ENCODE measurements at regions not wholly inside any gene's neighbourhood (a gene's known extent, or its start where the extent isn't known, plus 50 kb on each side); places are given as distances from the start of the nearest gene placed in this dataset.

DNA sequence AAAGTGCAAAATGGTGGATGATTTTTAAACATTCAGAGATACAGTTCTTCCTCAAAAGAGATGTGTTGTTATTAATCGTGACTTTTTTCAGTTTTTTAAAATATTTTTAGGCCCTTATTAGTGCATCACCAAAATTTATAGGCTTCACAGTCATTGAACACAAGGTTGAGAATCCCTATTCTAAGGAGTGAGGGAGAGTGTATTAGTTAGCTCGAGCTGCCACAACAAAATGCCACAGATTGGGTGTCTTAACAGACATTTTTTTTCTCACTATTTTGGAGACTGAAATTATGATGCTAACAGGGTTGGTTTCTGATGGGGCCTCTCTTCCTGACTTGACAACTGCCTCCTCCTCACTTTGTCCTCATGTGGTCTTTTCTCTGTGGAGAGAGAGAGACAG is 145.9 kb upstream of the TPRG1 start:
- WGBS (ENCODE audit: extremely low coverage, insufficient coverage, insufficient read length) = no CpG with 5 or more reads among the region's 2 CpGs
- H3K9me3 ChIP-seq (ENCODE audit: insufficient read depth, low read depth, low read length) = peaks cover 3% of the 10 kb centered on the region
- no peaks in the 10 kb centered on the region for H3K4me1 ChIP-seq (ENCODE audit: control insufficient read depth in 1 of 2, insufficient read depth in 2 of 2, low read length in 2 of 2)
- H4K91ac ChIP-seq (ENCODE audit: low read depth, low read length) = no peak overlapping the region
- no peaks in the 10 kb centered on the region for H3K79me2 ChIP-seq (ENCODE audit: control insufficient read depth, insufficient read depth, low read length, poor library complexity)
- no peak overlapping the region for H2AFZ ChIP-seq (ENCODE audit: insufficient read depth, low read length, poor library complexity)
- no peak overlapping the region for H3K14ac ChIP-seq (ENCODE audit: low read length)
- DNase-seq = no peak
- no peaks in the 10 kb centered on the region for H3K79me1 ChIP-seq (ENCODE audit: low read length)
- H3K4me3 ChIP-seq (ENCODE audit: low read depth, low read length) = no peak overlapping the region
- H3K27me3 ChIP-seq (ENCODE audit: insufficient read depth, low read length) = no peaks in the 10 kb centered on the region
- no peak overlapping the region for H3K18ac ChIP-seq (ENCODE audit: low read length)
- no peak overlapping the region for H3K23ac ChIP-seq (ENCODE audit: low read length)
- H3K9ac ChIP-seq (ENCODE audit: low read length) = no peak overlapping the region
- H3K4ac ChIP-seq (ENCODE audit: low read depth, low read length) = no peak overlapping the region
- H2AK5ac ChIP-seq (ENCODE audit: low read length) = no peak overlapping the region
- no peaks in the 10 kb centered on the region for H3K36me3 ChIP-seq (ENCODE audit: control insufficient read depth in 1 of 2, insufficient read depth in 2 of 2, low read length in 2 of 2)
- H3K27ac ChIP-seq (ENCODE audit: low read depth, low read length) = no peak overlapping the region
- H3K4me2 ChIP-seq (ENCODE audit: low read length) = no peak overlapping the region
- H2BK120ac ChIP-seq (ENCODE audit: insufficient read depth, low read length, poor library complexity) = no peak overlapping the region
- H4K8ac ChIP-seq (ENCODE audit: low read depth, low read length) = no peak overlapping the region
- H4K12ac ChIP-seq (ENCODE audit: low read depth, low read length) = no peak overlapping the region
- no peak overlapping the region for H2BK5ac ChIP-seq (ENCODE audit: low read depth, low read length, poor library complexity)
- no peak overlapping the region for H2BK12ac ChIP-seq (ENCODE audit: low read length)

DNA sequence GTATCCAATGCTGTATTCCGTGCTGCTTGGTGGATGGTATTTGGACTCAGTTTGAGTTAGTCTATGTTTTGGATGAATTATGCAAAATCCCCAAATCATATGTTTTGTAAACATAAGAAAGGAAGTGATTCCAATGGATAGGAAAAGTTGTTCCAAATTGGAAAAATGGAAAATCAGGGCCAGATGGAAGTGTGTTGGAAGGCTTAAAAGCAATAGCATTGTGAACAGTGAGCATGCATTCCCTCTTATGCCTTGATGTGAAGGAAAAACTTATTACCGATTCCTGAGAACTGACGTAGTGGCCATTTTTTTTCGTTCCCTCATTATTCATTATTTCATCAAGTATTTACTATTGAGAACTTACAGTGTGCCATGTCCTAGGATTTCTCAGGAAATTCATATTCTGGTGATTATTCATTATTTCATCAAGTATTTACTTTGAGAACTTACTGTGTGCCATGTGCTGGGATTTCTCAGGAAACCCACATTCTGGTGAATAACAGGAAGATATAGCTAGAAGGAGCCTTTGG is 144.1 kb upstream of the TPRG1 start:
- no peak overlapping the region for H4K8ac ChIP-seq (ENCODE audit: low read depth, low read length)
- no peak overlapping the region for H3K18ac ChIP-seq (ENCODE audit: low read length)
- H3K27me3 ChIP-seq (ENCODE audit: insufficient read depth, low read length) = no peaks in the 10 kb centered on the region
- no peak overlapping the region for H4K12ac ChIP-seq (ENCODE audit: low read depth, low read length)
- no peaks in the 10 kb centered on the region for H3K79me1 ChIP-seq (ENCODE audit: low read length)
- H3K4ac ChIP-seq (ENCODE audit: low read depth, low read length) = no peak overlapping the region
- no peaks in the 10 kb centered on the region for H3K79me2 ChIP-seq (ENCODE audit: control insufficient read depth, insufficient read depth, low read length, poor library complexity)
- H2BK5ac ChIP-seq (ENCODE audit: low read depth, low read length, poor library complexity) = no peak overlapping the region
- H2BK12ac ChIP-seq (ENCODE audit: low read length) = no peak overlapping the region
- no peak overlapping the region for H2AFZ ChIP-seq (ENCODE audit: insufficient read depth, low read length, poor library complexity)
- no peak overlapping the region for H3K4me3 ChIP-seq (ENCODE audit: low read depth, low read length)
- H2BK120ac ChIP-seq (ENCODE audit: insufficient read depth, low read length, poor library complexity) = no peak overlapping the region
- no peak for DNase-seq
- no peak overlapping the region for H2AK5ac ChIP-seq (ENCODE audit: low read length)
- H3K27ac ChIP-seq (ENCODE audit: low read depth, low read length) = no peak overlapping the region
- no peak overlapping the region for H4K91ac ChIP-seq (ENCODE audit: low read depth, low read length)
- H3K9me3 ChIP-seq (ENCODE audit: insufficient read depth, low read depth, low read length) = peaks cover 3% of the 10 kb centered on the region
- no CpG with 5 or more reads among the region's 4 CpGs for WGBS (ENCODE audit: extremely low coverage, insufficient coverage, insufficient read length)
- no peak overlapping the region for H3K4me2 ChIP-seq (ENCODE audit: low read length)
- no peak overlapping the region for H3K14ac ChIP-seq (ENCODE audit: low read length)
- no peak overlapping the region for H3K23ac ChIP-seq (ENCODE audit: low read length)
- no peak overlapping the region for H3K9ac ChIP-seq (ENCODE audit: low read length)
- H3K4me1 ChIP-seq (ENCODE audit: control insufficient read depth in 1 of 2, insufficient read depth in 2 of 2, low read length in 2 of 2) = no peaks in the 10 kb centered on the region
- no peaks in the 10 kb centered on the region for H3K36me3 ChIP-seq (ENCODE audit: control insufficient read depth in 1 of 2, insufficient read depth in 2 of 2, low read length in 2 of 2)

DNA sequence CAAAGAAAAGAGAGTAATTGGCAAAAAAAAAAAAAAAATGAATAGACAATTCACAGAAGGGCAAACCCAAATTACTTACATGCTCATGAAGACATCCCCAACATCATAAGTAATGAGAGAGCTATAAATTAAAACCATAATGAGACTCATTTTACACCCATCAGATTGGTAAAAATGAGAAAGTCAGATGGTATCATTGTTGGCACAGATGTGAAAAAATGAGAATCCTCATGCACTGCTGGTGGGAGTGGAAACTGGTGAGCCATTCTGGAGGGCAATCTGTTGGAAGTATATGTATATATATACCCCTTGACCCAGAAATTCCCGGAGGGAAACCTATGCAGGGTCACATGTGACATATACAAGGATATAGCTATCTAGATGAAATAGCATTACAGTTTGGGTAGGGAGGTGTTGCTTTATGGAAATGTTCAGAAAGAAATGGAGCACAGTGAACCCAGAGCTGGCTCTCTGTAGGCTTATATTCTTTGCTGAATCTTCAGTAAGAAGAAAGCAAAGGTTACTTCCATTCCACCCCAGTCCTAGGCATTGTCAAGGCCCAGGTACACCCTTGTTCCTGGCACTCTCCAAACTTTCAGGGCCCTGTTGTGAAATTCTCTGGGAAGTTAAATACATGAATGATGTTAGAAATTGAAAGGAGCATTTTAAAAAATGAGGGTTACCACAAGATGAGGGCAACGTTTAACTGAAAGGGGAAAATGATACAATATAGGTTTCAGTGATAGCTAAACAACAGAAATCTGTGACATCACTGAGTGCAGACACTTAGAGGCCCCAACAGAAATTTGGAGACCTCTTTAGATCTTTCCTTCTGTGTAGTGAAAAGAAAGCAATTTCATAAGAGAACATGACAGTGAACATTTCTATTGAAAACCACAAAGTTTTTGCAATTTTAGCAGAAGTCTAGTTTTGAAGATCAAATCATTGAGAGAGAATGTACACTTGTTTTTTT is 132.7 kb upstream of the TPRG1 start:
- Histone ChIP-seq H4K91ac (ENCODE audit: low read depth, low read length) (no peak overlapping the region), H2BK12ac (ENCODE audit: low read length) (no peak overlapping the region), H4K12ac (ENCODE audit: low read depth, low read length) (no peak overlapping the region), H3K9ac (ENCODE audit: low read length) (no peak overlapping the region), H3K4me3 (ENCODE audit: low read depth, low read length) (no peak overlapping the region), H3K4ac (ENCODE audit: low read depth, low read length) (no peak overlapping the region), H3K36me3 (ENCODE audit: control insufficient read depth in 1 of 2, insufficient read depth in 2 of 2, low read length in 2 of 2) (no peaks in the 10 kb centered on the region), H2BK5ac (ENCODE audit: low read depth, low read length, poor library complexity) (no peak overlapping the region), H4K8ac (ENCODE audit: low read depth, low read length) (no peak overlapping the region), H3K18ac (ENCODE audit: low read length) (no peak overlapping the region), H3K79me1 (ENCODE audit: low read length) (no peaks in the 10 kb centered on the region), H3K4me2 (ENCODE audit: low read length) (no peak overlapping the region), H3K9me3 (ENCODE audit: insufficient read depth, low read depth, low read length) (no peaks in the 10 kb centered on the region), H2AFZ (ENCODE audit: insufficient read depth, low read length, poor library complexity) (no peak overlapping the region), H3K14ac (ENCODE audit: low read length) (no peak overlapping the region), H3K27me3 (ENCODE audit: insufficient read depth, low read length) (no peaks in the 10 kb centered on the region), H3K23ac (ENCODE audit: low read length) (no peak overlapping the region), H2AK5ac (ENCODE audit: low read length) (no peak overlapping the region), H3K27ac (ENCODE audit: low read depth, low read length) (no peak overlapping the region), H3K79me2 (ENCODE audit: control insufficient read depth, insufficient read depth, low read length, poor library complexity) (no peaks in the 10 kb centered on the region), H2BK120ac (ENCODE audit: insufficient read depth, low read length, poor library complexity) (no peak overlapping the region), H3K4me1 (ENCODE audit: control insufficient read depth in 1 of 2, insufficient read depth in 2 of 2, low read length in 2 of 2) (no peaks in the 10 kb centered on the region)
- no CpG with 5 or more reads among the region's 2 CpGs for WGBS (ENCODE audit: extremely low coverage, insufficient coverage, insufficient read length)
- DNase-seq = no peak

DNA sequence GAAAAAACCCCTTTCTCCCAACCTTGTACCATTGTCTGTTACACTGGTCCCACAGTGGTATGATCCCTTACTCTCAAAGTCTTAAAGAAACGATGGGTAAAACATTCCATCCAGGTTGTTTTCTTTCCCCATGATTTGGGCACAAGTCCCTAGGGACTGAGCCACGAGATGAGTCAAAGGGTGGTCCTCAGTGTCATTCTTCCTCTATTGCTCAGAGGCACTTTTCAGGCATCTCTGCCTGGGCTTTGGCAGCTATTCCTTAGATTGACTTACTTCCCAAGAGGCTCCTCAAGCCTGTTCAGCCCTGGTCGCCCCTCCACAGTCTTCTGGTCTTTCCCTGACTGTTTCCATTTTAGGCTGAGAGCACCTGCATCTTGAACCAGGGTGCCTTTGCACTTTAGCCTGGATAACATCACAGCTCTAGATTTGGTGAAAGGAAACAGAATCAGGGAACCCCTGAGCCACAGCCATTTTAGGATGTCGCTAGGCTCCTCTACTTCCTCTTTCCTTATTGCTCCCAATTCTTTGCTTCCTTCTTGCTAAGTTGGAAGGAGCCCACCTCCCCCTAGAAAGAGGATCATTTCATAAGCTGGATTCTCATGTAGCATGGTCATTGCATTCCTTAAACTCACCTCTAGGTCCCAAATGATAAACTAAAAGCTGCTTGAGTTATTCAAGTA is 131.0 kb upstream of the TPRG1 start:
- H2AFZ ChIP-seq (ENCODE audit: insufficient read depth, low read length, poor library complexity) = no peak overlapping the region
- no peak overlapping the region for H2BK12ac ChIP-seq (ENCODE audit: low read length)
- H3K27ac ChIP-seq (ENCODE audit: low read depth, low read length) = no peak overlapping the region
- no peaks in the 10 kb centered on the region for H3K79me2 ChIP-seq (ENCODE audit: control insufficient read depth, insufficient read depth, low read length, poor library complexity)
- no peaks in the 10 kb centered on the region for H3K79me1 ChIP-seq (ENCODE audit: low read length)
- H3K36me3 ChIP-seq (ENCODE audit: control insufficient read depth in 1 of 2, insufficient read depth in 2 of 2, low read length in 2 of 2) = no peaks in the 10 kb centered on the region
- no CpG with 5 or more reads among the region's 4 CpGs for WGBS (ENCODE audit: extremely low coverage, insufficient coverage, insufficient read length)
- no peak overlapping the region for H3K23ac ChIP-seq (ENCODE audit: low read length)
- H3K27me3 ChIP-seq (ENCODE audit: insufficient read depth, low read length) = no peaks in the 10 kb centered on the region
- H3K4me3 ChIP-seq (ENCODE audit: low read depth, low read length) = no peak overlapping the region
- no peak overlapping the region for H4K8ac ChIP-seq (ENCODE audit: low read depth, low read length)
- H3K9ac ChIP-seq (ENCODE audit: low read length) = no peak overlapping the region
- DNase-seq = no peak
- no peak overlapping the region for H3K4me2 ChIP-seq (ENCODE audit: low read length)
- no peak overlapping the region for H2BK5ac ChIP-seq (ENCODE audit: low read depth, low read length, poor library complexity)
- H4K12ac ChIP-seq (ENCODE audit: low read depth, low read length) = no peak overlapping the region
- H2BK120ac ChIP-seq (ENCODE audit: insufficient read depth, low read length, poor library complexity) = no peak overlapping the region
- no peak overlapping the region for H3K14ac ChIP-seq (ENCODE audit: low read length)
- no peak overlapping the region for H3K4ac ChIP-seq (ENCODE audit: low read depth, low read length)
- no peaks in the 10 kb centered on the region for H3K9me3 ChIP-seq (ENCODE audit: insufficient read depth, low read depth, low read length)
- no peak overlapping the region for H3K18ac ChIP-seq (ENCODE audit: low read length)
- no peaks in the 10 kb centered on the region for H3K4me1 ChIP-seq (ENCODE audit: control insufficient read depth in 1 of 2, insufficient read depth in 2 of 2, low read length in 2 of 2)
- H4K91ac ChIP-seq (ENCODE audit: low read depth, low read length) = no peak overlapping the region
- no peak overlapping the region for H2AK5ac ChIP-seq (ENCODE audit: low read length)
